NCI-H1436 treated with DMSO at 0.1 percent for 48 hours (cell line): ENCODE measurements at regions not wholly inside any gene's neighbourhood (a gene's known extent, or its start where the extent isn't known, plus 50 kb on each side); places are given as distances from the start of the nearest gene placed in this dataset.
"Not testable (repeated sequence)": the region's sequence is repeated elsewhere in the genome, so short reads cannot be mapped to it uniquely, and the experiment has no call there.

Experiments used
- DNase-seq: peaks from one replicate; lab custom pipeline; 2025; lab: John Stamatoyannopoulos, UW

DNA sequence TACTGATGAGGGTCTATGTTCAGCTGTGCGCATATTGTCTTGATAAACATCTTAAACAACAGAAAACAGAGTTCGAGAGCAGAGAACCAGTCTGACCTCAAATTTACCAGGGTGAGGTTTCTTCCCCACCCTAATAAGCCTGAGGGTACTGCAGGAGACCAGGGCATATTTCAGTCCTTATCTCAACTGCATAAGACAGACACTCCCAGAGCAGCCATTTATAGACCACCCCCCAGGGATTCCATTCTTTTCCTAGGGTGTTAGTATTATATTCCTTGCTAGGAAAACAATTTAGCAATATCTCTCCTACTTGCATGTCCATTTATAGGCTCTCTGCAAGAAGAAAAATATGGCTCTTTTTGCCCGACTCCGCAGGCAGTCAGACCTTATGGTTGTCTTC lies 89.5 kb upstream of the POMZP3 start:
- DNase-seq, result not testable (repeated sequence)

DNA sequence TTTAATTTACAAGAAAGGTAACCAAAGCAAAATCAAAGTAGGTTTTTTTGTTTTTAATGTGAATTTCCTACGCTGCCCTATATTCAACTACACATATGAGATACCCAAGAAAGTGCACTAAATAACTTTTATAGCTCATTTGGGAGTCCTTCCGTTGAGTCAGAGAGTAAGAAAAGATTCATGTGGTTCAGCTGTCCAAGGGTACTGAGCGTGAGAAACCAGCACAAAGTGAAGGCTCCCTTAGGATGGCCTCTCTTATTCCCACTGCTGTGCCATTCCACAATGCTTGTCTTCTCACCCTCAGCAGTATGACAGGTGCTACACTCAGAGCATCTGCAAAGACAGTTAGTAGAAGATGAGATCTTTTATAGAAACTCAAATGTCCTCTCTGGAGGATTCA lies 85.8 kb upstream of the POMZP3 start:
- not testable (repeated sequence) for DNase-seq

DNA sequence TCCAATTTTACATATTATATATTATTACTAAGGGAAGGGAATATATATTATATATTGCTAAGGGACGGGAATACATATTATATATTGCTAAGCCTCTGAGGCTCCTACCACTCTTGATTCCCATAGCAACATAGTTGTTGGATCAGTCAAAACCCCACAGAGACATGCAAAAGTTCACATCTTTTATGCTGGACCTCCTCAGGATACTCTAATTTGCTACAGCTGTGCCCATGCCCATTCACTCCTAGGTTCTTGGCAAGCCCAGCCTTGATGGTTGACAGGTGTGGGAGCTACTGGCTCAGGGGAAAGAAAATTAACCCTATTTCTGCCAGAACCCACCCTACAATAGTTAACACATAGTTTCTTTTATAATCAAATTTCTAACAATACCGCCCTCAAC lies 84.6 kb upstream of the POMZP3 start:
- peak; percentile 68 for DNase-seq

DNA sequence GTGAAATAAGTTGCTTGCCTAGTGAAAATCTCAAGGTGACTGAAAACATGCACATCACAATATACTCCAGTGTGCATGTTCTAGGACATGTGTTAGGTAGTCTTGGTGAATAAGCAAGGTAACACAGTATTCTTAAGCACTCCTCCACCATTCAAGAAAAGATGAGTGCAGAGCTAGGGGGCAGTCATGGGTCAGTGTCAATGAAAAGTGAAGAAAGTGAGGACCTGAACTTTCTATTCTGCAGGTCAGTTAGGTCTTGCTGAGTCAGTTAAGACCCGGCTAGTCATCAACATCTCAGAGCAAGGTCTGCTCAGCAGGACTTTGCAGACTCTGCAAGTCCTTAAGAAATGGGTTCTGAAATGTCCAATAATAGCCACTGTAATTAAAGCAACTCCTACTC lies 82.6 kb upstream of the POMZP3 start:
- DNase-seq, result not testable (repeated sequence)

GRCh38 chr7:76708446-76708845 lies 81.4 kb upstream of the POMZP3 start:
- not testable (repeated sequence) for DNase-seq

DNA sequence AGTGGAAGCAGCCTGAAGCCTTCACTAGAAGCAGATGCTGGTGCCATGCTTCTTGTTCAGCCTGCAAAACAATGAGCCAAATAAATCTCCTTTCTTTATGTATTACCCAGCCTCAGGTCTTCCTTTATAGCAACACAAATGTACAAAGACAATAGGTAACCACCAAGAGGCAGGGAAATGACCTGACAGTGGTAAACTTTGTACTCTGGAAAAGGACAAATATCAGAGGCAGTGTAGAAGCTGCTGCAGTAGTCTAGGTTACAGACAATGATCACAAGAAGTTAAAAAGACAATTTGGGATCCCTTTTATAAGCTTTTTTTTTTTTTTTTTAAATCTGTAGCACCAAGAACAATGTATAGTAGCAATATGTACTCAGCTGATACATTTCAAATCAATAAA lies 76.7 kb upstream of the POMZP3 start:
- DNase-seq, result not testable (repeated sequence)

- not testable (repeated sequence) for DNase-seq
These were observed 59.2 kb upstream of the POMZP3 start for GRCh38 chr7:76686277-76686676.

- DNase-seq, result not testable (repeated sequence)
These were observed 57.7 kb upstream of the POMZP3 start for GRCh38 chr7:76684737-76685136.

DNA sequence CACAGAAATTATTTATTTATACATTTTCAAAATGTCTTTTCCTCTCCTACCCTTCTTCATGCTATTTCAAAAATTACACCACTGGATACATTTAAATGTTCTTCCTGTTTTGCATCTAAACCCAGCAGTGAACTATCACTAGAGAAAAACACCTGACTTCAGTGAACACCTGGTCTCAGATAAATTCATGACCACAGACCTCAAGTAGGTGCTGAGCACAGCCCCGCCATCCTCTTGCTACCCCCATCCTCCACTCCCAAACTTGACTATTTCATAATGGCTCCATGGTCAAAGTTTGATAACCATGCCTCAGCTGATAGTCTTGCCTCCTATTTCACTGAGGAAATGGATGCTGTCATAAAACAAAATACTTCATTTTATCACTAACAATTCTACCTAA lies 56.6 kb upstream of the POMZP3 start:
- not testable (repeated sequence) for DNase-seq

- DNase-seq, result peak; percentile 60
These were observed 54.7 kb upstream of the POMZP3 start for GRCh38 chr7:76681810-76682209.

- DNase-seq, result not testable (repeated sequence)
These were observed 52.1 kb upstream of the POMZP3 start for GRCh38 chr7:76679174-76679573.

DNA sequence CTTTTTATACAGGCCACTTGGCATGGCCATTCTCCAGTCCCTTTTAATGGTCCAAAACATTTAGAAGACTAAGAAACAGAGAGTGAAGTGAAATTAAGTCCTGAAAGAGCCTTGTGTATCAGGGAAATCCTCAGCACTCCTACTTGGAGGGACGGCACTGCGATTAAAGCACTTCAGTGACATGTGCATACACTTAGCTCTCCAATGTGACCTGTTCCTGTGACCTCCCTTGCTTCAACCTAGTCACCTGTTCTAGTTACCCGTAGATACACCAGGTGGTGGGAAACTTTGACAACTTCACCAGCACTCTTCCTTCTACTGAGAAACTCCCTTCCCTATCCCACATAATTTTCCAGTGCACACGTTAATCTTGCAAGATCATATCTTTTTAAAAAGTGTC lies 51.4 kb upstream of the POMZP3 start:
- DNase-seq, result not testable (repeated sequence)

DNA sequence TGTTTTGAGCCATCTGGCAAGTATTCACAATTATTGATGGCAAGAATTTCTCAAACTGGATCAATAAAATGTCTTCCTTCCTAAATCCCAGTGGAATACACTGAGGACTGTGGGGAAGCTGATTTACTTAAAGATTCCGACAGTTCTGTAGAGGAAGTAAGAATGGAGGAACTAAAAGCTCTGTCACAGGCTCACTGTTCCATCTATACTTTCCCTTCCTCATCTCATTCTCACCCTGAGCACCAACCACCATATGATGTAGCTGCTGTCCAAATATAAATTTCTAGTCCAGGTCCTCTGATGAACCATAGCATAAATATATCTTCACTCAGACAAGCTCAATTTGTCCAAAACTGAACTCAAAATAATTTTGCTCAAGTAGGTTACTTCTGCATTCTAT lies 49.8 kb upstream of the POMZP3 start:
- not testable (repeated sequence) for DNase-seq
